HEK293 (cell line): ENCODE measurements at regions not wholly inside any gene's neighbourhood (a gene's known extent, or its start where the extent isn't known, plus 50 kb on each side); places are given as distances from the start of the nearest gene placed in this dataset.

Experiments used
- CTCF ChIA-PET: fragments of 350-600 bp; formaldehyde crosslinking; extraction: SDS; loops from one replicate; lab custom pipeline; 2021; ENCODE audit warnings: antibody characterized with exemption; lab: Yijun Ruan, JAX
- POLR2A ChIA-PET: fragments of 300-600 bp; formaldehyde crosslinking; extraction: SDS; loops from one replicate; lab custom pipeline; 2020; ENCODE audit warnings: antibody characterized with exemption, inconsistent platforms; lab: Yijun Ruan, JAX
- H3K27ac ChIP-seq: fragments of 200-500 bp; sonication (Bioruptor generic); 2 replicates; pipeline ENCODE4 v1.5.1; 2014; ENCODE audit warnings: low read depth, low read length, control low read depth, inconsistent platforms; ENCODE audit errors: extremely low read depth
- H3K36me3 ChIP-seq, 2 experiments: fragments of 200-500 bp in 1 of 2; sonication (Bioruptor generic) in 1 of 2; 1 replicate in 1 of 2; 2 replicates in 1 of 2; pipeline ENCODE4 v1.5.1; 2014 to 2017; ENCODE audit warnings: inconsistent platforms in 2 of 2, low read length in 2 of 2; ENCODE audit not compliant: control insufficient read depth in 2 of 2, insufficient read depth in 1 of 2
- H3K4me1 ChIP-seq: fragments of 200-500 bp; sonication (Bioruptor generic); 2 replicates; pipeline ENCODE4 v1.5.1; 2014; ENCODE audit warnings: mild to moderate bottlenecking, low read length, inconsistent platforms; ENCODE audit not compliant: control insufficient read depth, insufficient read depth
- H3K4me3 ChIP-seq: 2 replicates; pipeline ENCODE4 v1.5.1; 2011; ENCODE audit warnings: low read depth, mild to moderate bottlenecking, control low read depth, low read length, moderate library complexity
- H3K9me3 ChIP-seq: fragments of 200-500 bp; sonication (Bioruptor generic); 2 replicates; pipeline ENCODE4 v1.5.1; 2014; ENCODE audit warnings: low read depth, low read length, inconsistent platforms; ENCODE audit not compliant: control insufficient read depth, insufficient read depth
- INSM2 ChIP-seq: fragments of 450-650 bp; formaldehyde crosslinking; IDR thresholded peaks from 2 replicates; pipeline ENCODE4 v1.5.1; 2016; ENCODE audit warnings: missing biosample characterization, missing genetic modification characterization
- PRDM6 ChIP-seq: fragments of 450-650 bp; formaldehyde crosslinking; IDR thresholded peaks from 2 replicates; pipeline ENCODE4 v1.5.1; 2017; ENCODE audit warnings: missing biosample characterization, missing genetic modification characterization
- RBAK ChIP-seq: fragments of 450-650 bp; formaldehyde crosslinking; IDR thresholded peaks from 2 replicates; pipeline ENCODE4 v1.5.1; 2016; ENCODE audit warnings: missing biosample characterization, missing genetic modification characterization
- TRIM28 ChIP-seq: IDR thresholded peaks from 2 replicates; pipeline ENCODE4 v1.6.1; 2011; ENCODE audit warnings: low read length, control low read depth, borderline replicate concordance
- ZBTB11 ChIP-seq: fragments of 450-650 bp; formaldehyde crosslinking; conservative IDR thresholded peaks from 2 replicates; pipeline ENCODE4 v1.5.1; 2016; ENCODE audit warnings: low read depth, missing biosample characterization, missing genetic modification characterization
- ZBTB44 ChIP-seq: fragments of 450-650 bp; IDR thresholded peaks from 2 replicates; pipeline ENCODE4 v1.5.1; 2018; ENCODE audit warnings: missing biosample characterization, mild to moderate bottlenecking, missing genetic modification characterization
- ZNF214 ChIP-seq: fragments of 450-650 bp; formaldehyde crosslinking; IDR thresholded peaks from 2 replicates; pipeline ENCODE4 v1.5.1; 2017; ENCODE audit warnings: missing biosample characterization, mild to moderate bottlenecking, missing genetic modification characterization, borderline replicate concordance
- ZNF311 ChIP-seq: fragments of 450-650 bp; formaldehyde crosslinking; IDR thresholded peaks from 2 replicates; pipeline ENCODE4 v1.5.1; 2017; ENCODE audit warnings: missing biosample characterization, missing genetic modification characterization, borderline replicate concordance
- ZNF37A ChIP-seq: fragments of 450-650 bp; IDR thresholded peaks from 2 replicates; pipeline ENCODE4 v1.5.1; 2018; ENCODE audit warnings: missing biosample characterization, missing genetic modification characterization
- ZNF404 ChIP-seq: fragments of 450-650 bp; formaldehyde crosslinking; IDR thresholded peaks from 2 replicates; pipeline ENCODE4 v1.5.1; 2017; ENCODE audit warnings: missing biosample characterization, missing genetic modification characterization
- ZNF513 ChIP-seq: fragments of 450-650 bp; IDR thresholded peaks from 2 replicates; pipeline ENCODE4 v1.5.1; 2018; ENCODE audit warnings: missing biosample characterization, missing genetic modification characterization
- ZNF544 ChIP-seq: fragments of 450-650 bp; formaldehyde crosslinking; IDR thresholded peaks from 2 replicates; pipeline ENCODE4 v1.5.0; 2017; ENCODE audit warnings: missing biosample characterization, missing genetic modification characterization
- ZNF629 ChIP-seq: fragments of 450-650 bp; formaldehyde crosslinking; IDR thresholded peaks from 2 replicates; pipeline ENCODE4 v1.5.1; 2017; ENCODE audit warnings: missing biosample characterization, missing genetic modification characterization
- ZNF677 ChIP-seq: fragments of 450-650 bp; IDR thresholded peaks from 2 replicates; pipeline ENCODE4 v1.5.0; 2018; ENCODE audit warnings: missing biosample characterization, mild to moderate bottlenecking, missing genetic modification characterization, moderate library complexity

- TF ChIP-seq INSM2 (tag by site-specific recombination) (0 out of 2 replicates have a peak, but pooled peaks have one; percentile 50), TRIM28 (0 out of 2 replicates have a peak, but pooled peaks have one; percentile 62), PRDM6 (tag by site-specific recombination) (peak; percentile 58; the same call in 1 of the 2 replicates)
These were observed 65.1 kb upstream of the METRNL start (continued) for GRCh38 chr17:83014297-83014696.

- peaks cover 5% of the 10 kb centered on the region for H3K4me1 ChIP-seq
- TF ChIP-seq ZNF544 (tag by site-specific recombination) = no peak
- no peak for TF ChIP-seq ZNF311 (tag by site-specific recombination)
- no peak for TF ChIP-seq ZNF629 (tag by site-specific recombination)
- TF ChIP-seq ZNF37A (tag by site-specific recombination) = no peak
- TF ChIP-seq ZNF513 (tag by site-specific recombination) = no peak
- no peak for TF ChIP-seq ZNF677
- no peak for TF ChIP-seq RBAK
- no peak for TF ChIP-seq ZBTB11 (tag by site-specific recombination)
- no peak for TF ChIP-seq ZBTB44 (tag by site-specific recombination)
- no peak for TF ChIP-seq ZNF214
- TF ChIP-seq ZNF404 (tag by site-specific recombination) = no peak
- CTCF ChIA-PET = interaction anchor here (0.6 kb wide), 1 partner anchor 184 kb away, joined by 3 read pairs; no protein-coding TSS in a partner anchor
- POLR2A ChIA-PET = no interaction called here
- H3K27ac ChIP-seq = no peak overlapping the region
- no peak overlapping the region for H3K4me3 ChIP-seq
- no peaks in the 10 kb centered on the region for H3K9me3 ChIP-seq
- H3K36me3 ChIP-seq = peaks cover 0 to 2% of the 10 kb centered on the region in 2 experiments; a peak in 1 of 3 replicates
These were observed 64.2 kb upstream of the METRNL start for GRCh38 chr17:83014940-83015910.
